Body of pancreas (tissue), 4 donors: ENCODE measurements at regions not wholly inside any gene's neighbourhood (a gene's known extent, or its start where the extent isn't known, plus 50 kb on each side); places are given as distances from the start of the nearest gene placed in this dataset.

Experiments used
- CTCF ChIP-seq, 7 experiments: fragments of 450-650 bp in 4 of 7; fragments of 200-600 bp in 3 of 7; sonication (generic) in 3 of 7; IDR thresholded peaks; one replicate each; pipeline ENCODE4 v1.5.1; 2016 to 2019; ENCODE audit warnings: antibody characterized with exemption in 7 of 7
- POLR2A ChIP-seq, 3 donors: fragments of 450-650 bp; IDR thresholded peaks; one replicate each; pipeline ENCODE4 v1.6.1; 2016; ENCODE audit warnings: antibody characterized with exemption in 3 of 3, mild to moderate bottlenecking in 2 of 3

GRCh38 chr21:17441370-17441769 lies 71.5 kb upstream of the CXADR start:
- TF ChIP-seq CTCF (IDR thresholded peaks at IDR 0.05): no peak
- peak in 1 of 3 donors; percentile 16 for TF ChIP-seq POLR2A (IDR thresholded peaks at IDR 0.05)
